ENCODE measurements at regions not wholly inside any gene's neighbourhood (a gene's known extent, or its start where the extent isn't known, plus 50 kb on each side); places are given as distances from the start of the nearest gene placed in this dataset.

DNA sequence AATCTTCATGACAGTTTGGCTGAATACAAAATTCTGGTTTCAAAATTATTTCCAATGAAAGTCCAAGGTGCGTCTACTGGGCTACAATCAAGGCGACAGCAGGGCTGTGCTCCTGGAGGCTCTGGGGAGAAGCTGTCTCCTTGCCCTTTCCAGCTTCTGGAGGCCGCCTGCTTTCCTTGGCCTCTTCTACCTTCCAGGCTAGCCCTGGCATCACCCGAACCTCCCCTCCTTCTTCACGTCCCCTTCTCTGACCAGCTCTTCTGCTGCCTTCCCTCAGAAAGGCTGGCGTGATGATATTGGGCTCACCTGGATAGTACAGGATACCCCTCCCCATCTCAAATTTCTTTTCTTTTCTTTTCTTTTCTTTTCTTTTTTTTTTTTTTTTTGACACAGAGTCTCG lies 115.5 kb downstream of the KCNF1 start:
- no peak for TF ChIP-seq POLR2A (IDR thresholded peaks at IDR 0.05)
- TF ChIP-seq, protein P1, sequence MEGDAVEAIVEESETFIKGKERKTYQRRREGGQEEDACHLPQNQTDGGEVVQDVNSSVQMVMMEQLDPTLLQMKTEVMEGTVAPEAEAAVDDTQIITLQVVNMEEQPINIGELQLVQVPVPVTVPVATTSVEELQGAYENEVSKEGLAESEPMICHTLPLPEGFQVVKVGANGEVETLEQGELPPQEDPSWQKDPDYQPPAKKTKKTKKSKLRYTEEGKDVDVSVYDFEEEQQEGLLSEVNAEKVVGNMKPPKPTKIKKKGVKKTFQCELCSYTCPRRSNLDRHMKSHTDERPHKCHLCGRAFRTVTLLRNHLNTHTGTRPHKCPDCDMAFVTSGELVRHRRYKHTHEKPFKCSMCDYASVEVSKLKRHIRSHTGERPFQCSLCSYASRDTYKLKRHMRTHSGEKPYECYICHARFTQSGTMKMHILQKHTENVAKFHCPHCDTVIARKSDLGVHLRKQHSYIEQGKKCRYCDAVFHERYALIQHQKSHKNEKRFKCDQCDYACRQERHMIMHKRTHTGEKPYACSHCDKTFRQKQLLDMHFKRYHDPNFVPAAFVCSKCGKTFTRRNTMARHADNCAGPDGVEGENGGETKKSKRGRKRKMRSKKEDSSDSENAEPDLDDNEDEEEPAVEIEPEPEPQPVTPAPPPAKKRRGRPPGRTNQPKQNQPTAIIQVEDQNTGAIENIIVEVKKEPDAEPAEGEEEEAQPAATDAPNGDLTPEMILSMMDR (IDR thresholded peaks at IDR 0.05), result no peak

All from uterus (tissue), 2 donors.